SK-N-SH (cell line): ENCODE measurements at regions not wholly inside any gene's neighbourhood (a gene's known extent, or its start where the extent isn't known, plus 50 kb on each side); places are given as distances from the start of the nearest gene placed in this dataset.

ENCODE experiments used
- CTCF ChIP-seq: fragments of 200-600 bp; sonication (generic); IDR thresholded peaks from 2 replicates; pipeline ENCODE4 v1.6.1; 2017; ENCODE audit warnings: antibody characterized with exemption, mild to moderate bottlenecking, moderate library complexity
- EP300 ChIP-seq, 2 experiments: IDR thresholded peaks; 2 replicates each; pipeline versions ENCODE4 v1.4.0 to v1.6.1; 2012; ENCODE audit warnings: borderline replicate concordance in 1 of 2, low read depth in 1 of 2, low read length in 1 of 2
- FOXJ3 ChIP-seq: sonication (generic); formaldehyde crosslinking; IDR thresholded peaks from 2 replicates; pipeline ENCODE4 v1.5.1; 2020; ENCODE audit warnings: mild to moderate bottlenecking, missing genetic modification reagents
- MAX ChIP-seq: IDR thresholded peaks from 2 replicates; pipeline ENCODE4 v1.4.0; 2012; ENCODE audit warnings: low read depth

GRCh38 chr4:147328189-147328588, 152.7 kb upstream of the EDNRA start:
- TF ChIP-seq MAX (no peak), CTCF (no peak), FOXJ3 (CRISPR knock-in tag) (no peak), EP300 (IDR thresholded peaks at IDR 0.05; ENCODE audit: borderline replicate concordance in 1 of 2, low read depth in 1 of 2, low read length in 1 of 2) (no peak)
